ENCODE measurements at regions not wholly inside any gene's neighbourhood (a gene's known extent, or its start where the extent isn't known, plus 50 kb on each side); places are given as distances from the start of the nearest gene placed in this dataset.

GRCh38 chr7:46747869-46748576 is 827.0 kb upstream of the IGFBP3 start:
- TF ChIP-seq, protein P1, sequence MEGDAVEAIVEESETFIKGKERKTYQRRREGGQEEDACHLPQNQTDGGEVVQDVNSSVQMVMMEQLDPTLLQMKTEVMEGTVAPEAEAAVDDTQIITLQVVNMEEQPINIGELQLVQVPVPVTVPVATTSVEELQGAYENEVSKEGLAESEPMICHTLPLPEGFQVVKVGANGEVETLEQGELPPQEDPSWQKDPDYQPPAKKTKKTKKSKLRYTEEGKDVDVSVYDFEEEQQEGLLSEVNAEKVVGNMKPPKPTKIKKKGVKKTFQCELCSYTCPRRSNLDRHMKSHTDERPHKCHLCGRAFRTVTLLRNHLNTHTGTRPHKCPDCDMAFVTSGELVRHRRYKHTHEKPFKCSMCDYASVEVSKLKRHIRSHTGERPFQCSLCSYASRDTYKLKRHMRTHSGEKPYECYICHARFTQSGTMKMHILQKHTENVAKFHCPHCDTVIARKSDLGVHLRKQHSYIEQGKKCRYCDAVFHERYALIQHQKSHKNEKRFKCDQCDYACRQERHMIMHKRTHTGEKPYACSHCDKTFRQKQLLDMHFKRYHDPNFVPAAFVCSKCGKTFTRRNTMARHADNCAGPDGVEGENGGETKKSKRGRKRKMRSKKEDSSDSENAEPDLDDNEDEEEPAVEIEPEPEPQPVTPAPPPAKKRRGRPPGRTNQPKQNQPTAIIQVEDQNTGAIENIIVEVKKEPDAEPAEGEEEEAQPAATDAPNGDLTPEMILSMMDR (IDR thresholded peaks at IDR 0.05) = no peak
- no peak for TF ChIP-seq EZH2 (IDR thresholded peaks at IDR 0.05; ENCODE audit: borderline replicate concordance, insufficient read depth, low read depth, low read length, poor library complexity, severe bottlenecking)
